Midbrain (tissue), 1 donor: ENCODE measurements at regions not wholly inside any gene's neighbourhood (a gene's known extent, or its start where the extent isn't known, plus 50 kb on each side); places are given as distances from the start of the nearest gene placed in this dataset.

Source experiments
- DNase-seq: peaks from one replicate; lab custom pipeline; 2025; lab: John Stamatoyannopoulos, UW

DNA sequence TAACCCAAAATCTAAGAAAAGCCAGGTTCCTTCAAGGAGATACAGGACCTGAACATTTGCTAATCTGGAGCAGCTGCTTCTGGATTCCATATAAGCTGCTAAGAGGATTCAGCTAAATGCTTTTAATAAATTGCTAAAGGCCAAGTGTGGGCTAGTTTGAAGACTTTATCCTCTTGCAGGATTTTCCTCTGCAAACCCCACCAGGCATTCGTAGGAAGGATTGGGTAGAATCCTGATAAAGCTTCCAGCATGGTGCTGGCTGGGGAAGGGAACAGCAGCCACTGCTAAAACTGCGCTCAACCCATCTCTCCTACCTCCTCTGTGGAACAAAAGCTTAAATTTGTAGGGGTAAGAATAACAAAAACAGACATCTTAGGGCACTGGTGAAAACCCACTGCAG lies 61.3 kb upstream of the TAB3 start:
- DNase-seq: no peak

DNA sequence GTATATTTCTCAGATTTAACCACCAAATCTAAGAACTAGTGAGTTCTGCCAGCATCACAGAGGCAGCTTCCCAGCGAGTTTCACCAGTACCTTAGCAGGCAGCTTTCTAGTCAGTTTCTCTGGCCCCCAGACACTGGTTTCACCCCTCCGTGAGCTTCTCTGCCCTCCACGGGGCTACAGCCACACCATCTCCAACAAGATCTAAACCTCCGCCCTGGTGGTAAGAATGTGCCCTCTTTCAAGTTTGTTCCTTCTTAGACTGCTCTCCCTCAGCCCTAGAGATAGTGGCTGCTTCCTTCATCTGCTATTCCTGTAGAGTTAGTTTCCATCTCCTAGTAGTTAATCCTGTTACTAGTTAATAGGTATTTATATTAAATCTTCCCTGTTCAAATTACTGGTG lies 60.5 kb upstream of the TAB3 start:
- no peak for DNase-seq

DNA sequence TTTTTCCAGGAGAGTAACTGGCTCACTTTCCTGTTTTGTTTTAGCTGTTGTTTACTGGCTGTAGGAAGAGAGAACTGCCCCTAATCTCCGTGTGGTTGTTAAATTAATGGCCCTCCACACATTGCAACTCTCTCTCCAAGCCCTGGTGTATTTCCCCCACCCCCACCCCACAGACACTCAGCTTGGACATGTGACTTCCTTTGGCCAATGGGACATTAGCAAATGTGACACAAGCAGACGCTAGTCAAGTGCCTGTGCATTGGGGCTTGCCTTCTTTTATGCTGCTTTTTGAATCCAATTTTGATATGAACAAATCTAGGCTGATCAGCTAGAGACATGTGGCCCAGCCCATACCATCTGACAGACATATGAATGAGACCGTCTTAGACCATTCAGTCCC lies 59.6 kb upstream of the TAB3 start:
- no peak for DNase-seq

DNA sequence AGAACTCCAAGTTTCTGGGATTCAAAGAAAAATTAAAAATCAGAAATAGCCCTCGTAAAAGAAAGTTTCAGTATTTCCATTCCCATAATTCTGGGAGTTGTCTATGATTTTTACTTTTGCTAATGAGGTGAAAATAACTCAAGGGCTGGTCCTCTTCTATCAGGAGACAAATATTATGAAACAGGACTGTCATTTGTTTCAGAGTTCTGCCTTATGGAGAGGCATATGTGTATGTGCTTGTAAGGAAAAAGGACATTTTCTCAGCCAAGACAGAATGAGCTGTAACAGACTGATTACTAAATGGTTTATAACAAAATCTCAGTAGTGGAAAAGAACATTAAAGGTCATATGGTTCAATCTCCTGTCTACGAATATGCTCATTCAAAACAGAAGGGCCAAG lies 59.0 kb upstream of the TAB3 start:
- DNase-seq: no peak

DNA sequence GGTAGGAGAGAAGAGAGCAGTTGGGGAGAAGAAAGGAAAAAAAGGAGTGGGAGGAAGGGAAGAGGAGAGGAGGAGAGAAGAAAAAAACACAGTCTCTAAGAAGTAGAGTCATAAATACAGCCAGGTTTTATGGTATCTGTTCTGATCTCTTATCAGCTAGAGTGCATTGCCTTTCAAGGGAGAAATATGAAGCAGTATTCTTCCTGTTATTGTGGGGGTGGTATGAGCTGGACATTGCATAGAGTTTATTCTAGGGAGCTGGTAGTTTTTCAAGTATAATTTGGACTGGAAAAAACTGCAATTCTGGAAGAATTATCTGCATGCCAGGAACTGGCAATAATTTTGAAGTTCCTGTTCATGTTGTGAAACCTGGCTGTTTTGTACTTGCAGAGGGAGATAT lies 54.9 kb upstream of the TAB3 start:
- DNase-seq: no peak

DNA sequence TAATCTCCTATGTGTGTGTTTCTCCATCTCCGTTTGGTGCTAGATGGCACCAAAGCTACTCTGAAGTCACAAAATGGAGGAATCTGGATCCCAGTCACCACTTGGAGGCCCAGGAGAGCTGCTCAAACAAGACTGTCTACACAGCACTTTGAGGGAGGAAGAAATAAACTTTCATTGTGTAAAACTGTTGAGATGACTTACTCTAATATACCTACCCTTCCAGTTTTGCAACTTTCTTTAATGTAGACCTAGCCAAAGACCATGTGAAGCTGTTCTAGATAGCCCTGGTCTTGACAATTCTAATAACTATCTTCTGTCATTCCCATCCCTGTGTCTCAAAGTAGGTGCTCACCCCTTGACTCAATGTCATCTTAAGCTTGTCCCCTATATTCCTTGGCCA lies 52.8 kb upstream of the TAB3 start:
- DNase-seq: no peak

DNA sequence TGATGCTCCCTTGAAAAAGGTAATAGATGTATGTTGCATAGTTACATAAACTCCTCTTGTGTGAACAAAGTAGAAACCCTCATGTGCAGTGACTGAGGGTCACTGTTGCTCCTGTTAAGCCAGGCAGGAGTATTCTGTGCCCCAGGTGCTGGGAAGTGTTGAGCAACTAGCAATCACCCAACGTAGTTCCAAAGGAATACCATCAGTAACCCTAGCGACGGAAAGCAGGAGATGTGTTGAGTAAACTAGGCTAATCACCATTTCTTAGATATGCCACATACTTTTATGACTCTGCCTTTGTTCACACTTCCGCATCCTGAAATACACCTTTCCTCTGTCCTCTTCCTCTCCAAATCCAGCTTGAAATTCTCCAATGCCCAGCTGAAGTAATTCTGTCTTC lies 50.9 kb upstream of the TAB3 start:
- no peak for DNase-seq
